ENCODE measurements at regions not wholly inside any gene's neighbourhood (a gene's known extent, or its start where the extent isn't known, plus 50 kb on each side); places are given as distances from the start of the nearest gene placed in this dataset.

DNA sequence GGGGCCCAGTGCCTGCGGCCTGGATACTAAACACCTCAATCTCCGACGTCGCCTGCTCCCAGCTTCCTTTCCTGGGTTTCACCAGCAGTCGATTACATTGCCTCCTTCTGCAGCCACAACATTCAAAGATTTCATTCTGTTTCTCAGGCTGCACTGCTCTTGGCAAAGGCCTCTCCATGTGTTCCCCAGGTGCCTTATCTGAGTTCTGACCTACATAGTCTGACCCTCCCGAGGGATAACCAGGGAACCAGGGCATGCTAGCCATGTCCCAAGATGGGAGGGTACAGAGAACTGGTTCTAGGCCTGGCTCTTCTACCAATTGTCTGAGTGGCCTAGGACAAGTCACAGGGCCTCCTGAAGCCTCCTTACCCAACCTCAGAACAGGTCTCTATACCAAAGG is 62.2 kb upstream of the ACSL1 start:
- H3K27me3 ChIP-seq (ENCODE audit: control insufficient read depth in 1 of 2, insufficient read depth in 2 of 2, low read length in 2 of 2): no peaks in the 10 kb centered on the region
- no peaks in the 10 kb centered on the region for H4K20me1 ChIP-seq (ENCODE audit: insufficient read depth, low read length)
- H3K36me3 ChIP-seq (replicated peaks in 1 of 2; ENCODE audit: control insufficient read depth in 1 of 2, insufficient read depth in 2 of 2, low read length in 2 of 2): no peaks in the 10 kb centered on the region
- H3K4me2 ChIP-seq (ENCODE audit: low read depth, low read length): no peak overlapping the region
- WGBS (ENCODE audit: low lambda C conversion rate): 74% methylated on average over 6 of the region's 6 CpGs
- BruUV-seq (replicated peaks): no TSS peak
- peaks cover 85% of the 10 kb centered on the region for H3K4me1 ChIP-seq (ENCODE audit: insufficient read depth, low read length)
- TF ChIP-seq ZNF672 (CRISPR knock-in tag; IDR thresholded peaks at IDR 0.05) (no peak), XRCC5 (optimal IDR thresholded peaks at IDR 0.05; ENCODE audit: low read length) (no peak), MNT (IDR thresholded peaks at IDR 0.05) (no peak), DR1 (CRISPR knock-in tag; IDR thresholded peaks at IDR 0.05) (no peak)
- TF ChIP-seq, protein P1, sequence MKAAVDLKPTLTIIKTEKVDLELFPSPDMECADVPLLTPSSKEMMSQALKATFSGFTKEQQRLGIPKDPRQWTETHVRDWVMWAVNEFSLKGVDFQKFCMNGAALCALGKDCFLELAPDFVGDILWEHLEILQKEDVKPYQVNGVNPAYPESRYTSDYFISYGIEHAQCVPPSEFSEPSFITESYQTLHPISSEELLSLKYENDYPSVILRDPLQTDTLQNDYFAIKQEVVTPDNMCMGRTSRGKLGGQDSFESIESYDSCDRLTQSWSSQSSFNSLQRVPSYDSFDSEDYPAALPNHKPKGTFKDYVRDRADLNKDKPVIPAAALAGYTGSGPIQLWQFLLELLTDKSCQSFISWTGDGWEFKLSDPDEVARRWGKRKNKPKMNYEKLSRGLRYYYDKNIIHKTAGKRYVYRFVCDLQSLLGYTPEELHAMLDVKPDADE (CRISPR knock-in tag; IDR thresholded peaks at IDR 0.05): no peak
- DNase-seq (ENCODE audit: low spot score) (no peak), FAIRE-seq (no peak), ATAC-seq (no peak)
- ChIA-PET POLR2A (interaction anchor here (0.9 kb wide), 1 partner anchor 10 kb away, joined by 3 read pairs; no protein-coding TSS in a partner anchor), CTCF (ENCODE audit: low intra/inter-chr PET ratio, low total read pairs) (no interaction called here)
- H3K79me2 ChIP-seq (ENCODE audit: insufficient read depth, low read length): no peaks in the 10 kb centered on the region
- no peak overlapping the region for H3K9ac ChIP-seq (ENCODE audit: insufficient read depth, low read depth, low read length)
- intact Hi-C loops (cut with micrococcal nuclease; ENCODE audit: unreplicated experiment): loop anchor here (5.0 kb wide), 1 partner anchor 51 kb away; no protein-coding TSS in a partner anchor
- H3K4me3 ChIP-seq (replicated peaks in 1 of 3; ENCODE audit: insufficient read depth in 1 of 3, low read depth in 2 of 3, low read length in 3 of 3): no peak overlapping the region
- no peak overlapping the region for H3K27ac ChIP-seq (ENCODE audit: extremely low read length, insufficient read depth, low read length)
- no peaks in the 10 kb centered on the region for H3K9me3 ChIP-seq (ENCODE audit: low read length)
- no peak overlapping the region for H2AFZ ChIP-seq (ENCODE audit: low read length)
- in situ Hi-C loops (cut with HindIII; ENCODE audit: extremely low pct_ligation_motif_present, low pct_unique_long_range_greater_than_20kb): no loop called here

- peaks cover 72% of the 10 kb centered on the region for H3K4me1 ChIP-seq (ENCODE audit: insufficient read depth, low read length)
- in situ Hi-C loops (cut with HindIII; ENCODE audit: extremely low pct_ligation_motif_present, low pct_unique_long_range_greater_than_20kb) (no loop called here), intact Hi-C loops (cut with micrococcal nuclease; ENCODE audit: unreplicated experiment) (loop anchor here (5.0 kb wide), 1 partner anchor 52 kb away; no protein-coding TSS in a partner anchor)
- ATAC-seq: no peak
- no peaks in the 10 kb centered on the region for H3K27me3 ChIP-seq (ENCODE audit: control insufficient read depth in 1 of 2, insufficient read depth in 2 of 2, low read length in 2 of 2)
- no peak overlapping the region for H3K27ac ChIP-seq (ENCODE audit: extremely low read length, insufficient read depth, low read length)
- no peak overlapping the region for H3K9ac ChIP-seq (ENCODE audit: insufficient read depth, low read depth, low read length)
- H4K20me1 ChIP-seq (ENCODE audit: insufficient read depth, low read length): no peaks in the 10 kb centered on the region
- no peak overlapping the region for H3K4me2 ChIP-seq (ENCODE audit: low read depth, low read length)
- FAIRE-seq: no peak
- H3K4me3 ChIP-seq (replicated peaks in 1 of 3; ENCODE audit: insufficient read depth in 1 of 3, low read depth in 2 of 3, low read length in 3 of 3): no peak overlapping the region
- no peak for DNase-seq (ENCODE audit: low spot score)
- no TSS peak for BruUV-seq (replicated peaks)
- WGBS (ENCODE audit: low lambda C conversion rate): 59% methylated on average over 13 of the region's 13 CpGs
- CTCF ChIA-PET (ENCODE audit: low intra/inter-chr PET ratio, low total read pairs): no interaction called here
- POLR2A ChIA-PET: no interaction called here
- H2AFZ ChIP-seq (ENCODE audit: low read length): no peak overlapping the region
- H3K9me3 ChIP-seq (ENCODE audit: low read length): no peaks in the 10 kb centered on the region
- no peaks in the 10 kb centered on the region for H3K36me3 ChIP-seq (replicated peaks in 1 of 2; ENCODE audit: control insufficient read depth in 1 of 2, insufficient read depth in 2 of 2, low read length in 2 of 2)
- H3K79me2 ChIP-seq (ENCODE audit: insufficient read depth, low read length): no peaks in the 10 kb centered on the region
- no peak for TF ChIP-seq ZBTB7B (CRISPR knock-in tag; IDR thresholded peaks at IDR 0.05)
- no peak for TF ChIP-seq MED8 (CRISPR knock-in tag; IDR thresholded peaks at IDR 0.05; ENCODE audit: insufficient replicate concordance)
- TF ChIP-seq MIXL1 (CRISPR knock-in tag; IDR thresholded peaks at IDR 0.05): no peak
- no peak for TF ChIP-seq FIP1L1 (IDR thresholded peaks at IDR 0.05; ENCODE audit: borderline replicate concordance, insufficient read depth, low read depth, low read length)
- no peak for TF ChIP-seq SOX5 (CRISPR knock-in tag; IDR thresholded peaks at IDR 0.05; ENCODE audit: borderline replicate concordance)
- TF ChIP-seq, protein P2, sequence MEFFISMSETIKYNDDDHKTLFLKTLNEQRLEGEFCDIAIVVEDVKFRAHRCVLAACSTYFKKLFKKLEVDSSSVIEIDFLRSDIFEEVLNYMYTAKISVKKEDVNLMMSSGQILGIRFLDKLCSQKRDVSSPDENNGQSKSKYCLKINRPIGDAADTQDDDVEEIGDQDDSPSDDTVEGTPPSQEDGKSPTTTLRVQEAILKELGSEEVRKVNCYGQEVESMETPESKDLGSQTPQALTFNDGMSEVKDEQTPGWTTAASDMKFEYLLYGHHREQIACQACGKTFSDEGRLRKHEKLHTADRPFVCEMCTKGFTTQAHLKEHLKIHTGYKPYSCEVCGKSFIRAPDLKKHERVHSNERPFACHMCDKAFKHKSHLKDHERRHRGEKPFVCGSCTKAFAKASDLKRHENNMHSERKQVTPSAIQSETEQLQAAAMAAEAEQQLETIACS (CRISPR knock-in tag; IDR thresholded peaks at IDR 0.05): no peak
Measured at GRCh38 chr4:184889666-184890335, 64.0 kb upstream of the ACSL1 start.

All from HepG2 (cell line).